GM18511 (cell line): ENCODE measurements at regions not wholly inside any gene's neighbourhood (a gene's known extent, or its start where the extent isn't known, plus 50 kb on each side); places are given as distances from the start of the nearest gene placed in this dataset.

ENCODE experiments used
- ATAC-seq: cut with Tn5 transposase; IDR thresholded peaks from one replicate; pipeline ENCODE4 v1.9.1; 2021; ENCODE audit warnings: mild to moderate bottlenecking, moderate library complexity; ENCODE audit not compliant: unreplicated experiment

DNA sequence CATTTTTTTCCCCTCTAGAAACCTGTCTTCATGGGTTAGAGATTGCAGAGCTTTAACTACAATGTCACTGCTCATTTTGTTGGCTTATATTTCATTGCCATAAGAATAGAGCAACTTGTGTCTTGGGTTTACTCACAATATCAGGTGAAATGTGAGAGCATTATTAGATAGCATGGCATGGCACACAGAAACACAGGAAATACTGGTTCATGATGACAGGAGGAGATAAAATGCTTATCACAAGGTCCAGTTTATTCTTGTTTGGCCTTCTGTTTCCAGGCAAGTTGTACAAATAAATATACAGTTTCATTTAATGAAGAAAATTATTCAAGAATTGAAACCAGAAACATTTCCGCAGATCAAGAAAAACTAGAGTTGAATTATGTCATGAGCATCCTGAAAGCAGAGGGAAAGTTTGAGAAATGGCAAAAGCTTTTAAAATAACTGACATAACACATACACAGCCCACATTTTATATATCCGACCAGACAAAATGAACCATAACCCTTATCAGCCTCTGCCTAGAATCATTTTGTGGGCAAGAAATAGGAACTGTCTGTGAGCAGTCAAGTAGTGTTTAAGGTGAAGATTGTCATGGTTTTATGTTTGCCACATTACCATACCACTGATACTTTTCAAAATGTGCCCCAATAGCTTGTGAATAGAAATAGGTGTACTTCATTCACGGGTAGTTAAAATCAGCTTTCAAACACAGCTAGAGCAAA, 297.9 kb upstream of the ARGLU1 start:
- ATAC-seq: no peak

DNA sequence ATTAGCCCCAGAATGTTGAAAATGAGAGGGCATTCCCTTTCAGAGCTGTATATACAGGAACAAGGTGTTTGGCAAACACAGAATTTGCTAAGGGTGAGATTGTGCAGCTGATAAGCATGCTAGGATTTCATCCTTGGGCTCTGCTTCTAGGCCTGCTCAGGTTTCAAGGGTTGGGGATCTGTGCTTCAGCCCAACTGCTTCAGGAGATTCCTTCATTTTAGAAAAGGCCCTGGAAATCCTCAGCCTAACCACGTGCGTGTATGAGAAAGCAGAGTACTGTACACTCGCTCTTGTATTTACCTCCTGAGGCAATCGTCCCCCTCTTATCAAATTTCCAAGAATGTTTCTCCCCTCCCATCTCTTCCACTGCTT, 291.6 kb upstream of the ARGLU1 start:
- no peak for ATAC-seq

DNA sequence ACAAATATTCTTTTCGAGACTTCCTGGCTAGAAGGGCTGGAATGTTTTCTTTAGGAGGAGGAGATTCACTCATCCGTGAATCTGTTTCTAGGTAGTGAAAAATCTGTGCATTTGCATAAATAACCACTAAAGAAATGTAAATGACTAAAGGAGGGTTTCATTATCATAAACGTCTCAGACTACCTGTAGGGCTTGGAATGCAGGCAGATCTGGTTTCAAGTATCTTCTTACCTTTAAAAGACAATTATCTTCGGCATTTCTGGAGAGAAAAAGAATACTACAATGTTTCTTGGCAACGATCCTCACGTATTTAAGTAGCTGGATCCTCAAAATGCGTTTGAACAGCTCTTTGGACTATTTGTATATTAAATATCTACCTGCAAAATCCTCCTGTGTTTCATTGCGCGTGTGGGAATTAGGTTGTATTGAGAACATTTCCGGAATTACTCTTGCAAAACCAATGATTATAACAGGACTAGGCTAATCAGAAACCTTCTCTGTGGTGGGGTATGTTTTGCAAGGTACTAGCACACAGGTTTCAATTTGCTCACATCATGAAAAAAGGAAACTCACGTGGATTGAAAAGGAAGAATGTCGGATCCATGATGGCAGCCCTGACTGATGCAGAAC, 291.1 kb upstream of the ARGLU1 start:
- ATAC-seq: no peak

DNA sequence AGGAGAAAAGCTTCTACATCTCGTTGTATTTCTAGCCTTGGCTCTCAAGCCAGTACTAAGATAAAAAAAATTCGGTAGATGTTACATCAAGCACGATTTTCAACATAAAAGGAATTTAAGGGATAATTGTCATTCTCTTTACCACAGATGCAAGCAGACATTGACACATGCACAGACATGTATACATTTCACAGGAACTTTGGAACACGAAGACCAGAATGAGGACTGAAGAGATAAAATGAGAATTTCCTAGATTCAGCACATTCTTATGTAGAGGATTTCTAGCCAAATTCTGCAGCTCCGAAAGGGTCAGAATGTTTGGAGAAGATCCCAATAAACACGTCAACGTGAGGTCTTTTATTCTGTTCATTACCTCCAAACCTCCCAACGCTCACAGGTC, 284.5 kb upstream of the ARGLU1 start:
- no peak for ATAC-seq

DNA sequence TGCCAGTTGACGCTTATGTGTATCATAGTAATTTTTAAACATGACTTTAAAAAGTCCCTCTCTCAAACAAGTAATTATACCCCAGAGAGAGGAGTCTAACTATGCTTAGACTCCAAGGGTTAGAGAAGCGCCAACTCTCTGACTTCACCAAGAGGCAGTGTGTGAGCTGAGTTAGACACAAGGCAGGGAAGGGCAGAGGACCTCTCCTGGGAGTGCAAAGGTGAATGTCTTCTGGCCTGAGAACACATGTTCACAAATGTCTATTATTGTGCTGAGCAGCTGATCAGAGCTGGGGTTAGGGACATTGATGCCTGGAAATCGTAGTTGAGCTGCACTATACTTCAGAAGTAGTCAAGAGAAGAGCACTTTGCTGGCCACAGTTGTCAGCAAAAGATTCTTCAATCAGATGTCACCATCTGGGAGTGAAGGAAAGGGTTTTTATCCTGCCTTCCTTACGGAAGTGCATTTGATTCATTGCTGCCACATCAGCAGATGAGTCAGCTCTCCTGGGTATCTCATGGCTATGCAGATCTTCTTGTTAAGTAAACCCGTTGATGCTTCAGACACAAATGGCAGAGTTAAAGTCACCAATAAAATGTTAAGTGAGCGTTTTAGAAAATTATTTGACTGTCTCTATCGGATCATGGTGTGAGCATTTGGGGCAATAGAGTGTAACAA, 283.2 kb upstream of the ARGLU1 start:
- ATAC-seq: no peak

DNA sequence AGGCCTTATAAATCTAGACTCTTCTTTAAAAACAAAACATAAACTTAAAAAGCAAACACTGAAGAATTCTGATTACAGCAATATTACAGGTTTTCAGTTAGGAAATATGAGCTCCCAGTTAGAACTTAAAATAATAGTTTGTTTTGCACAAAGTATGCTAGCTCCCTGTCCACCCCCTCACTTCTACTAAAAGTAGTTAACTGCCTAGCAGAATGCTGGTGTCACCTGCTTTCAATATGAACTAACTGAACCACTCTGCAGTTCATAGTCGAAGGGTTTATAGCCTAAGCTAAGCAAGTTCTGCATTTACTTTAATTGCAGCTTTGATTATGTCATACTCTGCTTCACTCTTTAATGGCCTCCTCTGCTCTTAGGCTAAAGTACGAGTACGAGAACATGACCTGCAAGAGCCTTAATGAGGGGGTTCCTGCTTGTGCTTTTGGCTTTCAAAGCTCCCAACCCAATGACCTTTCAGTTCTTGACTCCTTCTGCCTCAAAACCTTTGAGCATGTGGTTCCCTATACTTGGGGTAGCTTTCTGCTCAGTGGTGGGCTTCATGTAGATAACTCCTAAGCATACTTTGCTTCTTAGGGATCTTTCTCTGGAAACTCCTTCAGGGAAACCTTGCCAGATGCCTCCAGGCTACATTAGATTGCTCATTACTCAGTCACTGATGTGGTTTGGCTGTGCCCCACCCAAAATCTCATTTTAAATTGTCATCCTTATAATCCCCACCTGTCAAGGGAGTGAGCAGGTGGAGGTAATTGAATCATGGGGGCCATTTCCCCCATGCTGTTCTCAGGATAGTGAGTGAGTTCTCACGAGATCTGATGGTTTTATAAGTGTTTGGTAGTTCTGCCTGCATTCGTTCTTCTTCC, 278.9 kb upstream of the ARGLU1 start:
- no peak for ATAC-seq

DNA sequence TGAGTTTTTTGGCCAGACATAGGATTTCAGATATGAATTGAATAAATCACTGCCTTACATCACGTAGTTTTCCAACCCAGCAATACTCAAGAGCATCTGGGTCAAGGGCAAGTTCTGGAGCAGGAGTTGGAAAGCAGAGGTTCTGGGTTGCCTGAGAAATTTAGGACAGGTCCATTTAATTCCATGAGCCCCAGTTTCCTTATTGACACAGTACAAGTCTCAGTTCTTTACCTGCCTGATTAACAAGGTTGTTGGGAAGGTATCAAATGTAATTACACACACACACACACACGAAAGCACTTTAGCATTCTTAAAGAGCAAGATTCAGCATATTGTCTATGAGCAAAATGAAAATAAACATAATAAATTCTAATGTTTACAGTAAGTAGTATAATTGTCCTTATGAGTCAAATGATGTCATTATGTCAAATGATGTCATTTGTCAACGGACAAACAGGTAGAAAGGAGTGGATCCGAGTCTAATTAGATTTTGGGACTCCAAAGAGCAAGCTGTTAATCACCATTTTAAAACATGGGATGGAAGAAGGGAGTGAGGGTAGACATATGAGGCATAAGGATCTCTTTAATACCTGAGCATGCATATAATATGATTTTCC, 268.4 kb upstream of the ARGLU1 start:
- no peak for ATAC-seq

DNA sequence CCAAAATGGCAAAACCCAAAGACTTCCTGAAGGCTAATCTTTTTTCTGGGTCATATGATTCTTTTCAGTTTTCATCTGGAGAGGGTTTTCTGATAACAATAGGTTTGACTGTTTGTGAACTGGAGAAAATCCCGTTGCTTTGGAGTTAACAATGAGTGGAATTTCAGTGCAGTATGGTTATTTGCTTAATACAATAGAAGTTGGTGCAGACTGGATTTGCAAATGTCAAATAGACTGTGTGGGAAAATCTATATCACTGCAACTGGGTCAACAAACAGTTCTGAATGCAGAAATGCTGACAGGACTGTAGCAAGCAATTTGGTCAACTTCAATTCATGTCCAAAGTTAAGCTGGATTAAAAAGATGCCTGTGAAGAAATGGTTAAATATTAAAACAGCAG, 267.5 kb upstream of the ARGLU1 start:
- no peak for ATAC-seq

DNA sequence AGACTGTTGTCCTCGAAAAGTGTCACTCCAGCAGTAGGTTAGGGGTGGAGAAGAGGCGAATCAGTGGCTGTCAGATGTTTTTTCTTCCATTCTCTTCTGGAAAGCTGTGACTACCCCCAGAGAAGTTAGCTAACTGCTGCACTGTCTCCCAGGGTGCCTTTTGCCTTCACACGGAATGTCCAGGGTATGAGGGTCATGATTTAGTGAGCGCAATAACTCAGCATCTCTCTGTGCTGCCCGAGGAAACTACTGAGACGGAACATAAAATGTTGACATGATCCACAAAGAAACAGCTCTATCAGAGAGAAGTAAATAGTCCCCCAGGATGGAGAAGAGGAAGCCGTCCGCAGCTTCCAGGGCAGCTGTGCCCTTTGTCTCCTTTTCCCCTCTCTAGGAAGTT, 254.0 kb upstream of the ARGLU1 start:
- no peak for ATAC-seq

DNA sequence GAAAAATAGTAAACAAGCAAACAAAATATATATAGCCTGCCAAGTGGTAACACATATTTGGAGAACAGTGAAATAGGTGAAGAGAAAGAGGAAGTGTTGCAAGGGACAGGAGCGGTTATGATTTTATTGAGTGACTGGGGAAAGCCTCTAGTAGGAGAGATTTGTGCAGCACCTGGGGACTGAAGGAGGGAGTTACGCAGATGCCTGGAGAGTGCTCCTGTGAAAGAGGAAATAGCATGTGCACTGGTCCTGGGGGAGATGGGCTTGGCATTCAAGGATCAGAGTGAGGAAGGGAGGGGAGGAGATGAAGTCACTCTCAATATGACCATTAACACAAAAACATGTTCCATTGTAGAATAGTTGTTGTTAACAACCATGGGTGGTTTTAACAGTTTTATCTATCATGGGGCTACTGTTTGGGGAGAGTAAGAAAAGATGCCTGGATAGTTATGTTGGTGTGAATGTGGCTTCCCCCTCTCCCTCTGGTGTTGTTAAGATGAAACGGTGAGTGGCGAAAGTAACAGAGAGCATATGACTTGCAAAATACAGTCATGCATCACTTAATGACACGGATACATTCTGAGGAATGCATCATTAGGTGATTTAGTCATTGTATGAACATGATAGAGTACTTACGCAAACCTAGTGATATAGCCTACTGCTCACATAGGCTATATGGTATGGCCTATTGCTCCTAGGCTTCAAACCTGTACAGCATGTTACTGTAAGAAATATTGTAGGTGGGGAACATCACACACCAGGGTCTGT, 251.7 kb upstream of the ARGLU1 start:
- no peak for ATAC-seq

DNA sequence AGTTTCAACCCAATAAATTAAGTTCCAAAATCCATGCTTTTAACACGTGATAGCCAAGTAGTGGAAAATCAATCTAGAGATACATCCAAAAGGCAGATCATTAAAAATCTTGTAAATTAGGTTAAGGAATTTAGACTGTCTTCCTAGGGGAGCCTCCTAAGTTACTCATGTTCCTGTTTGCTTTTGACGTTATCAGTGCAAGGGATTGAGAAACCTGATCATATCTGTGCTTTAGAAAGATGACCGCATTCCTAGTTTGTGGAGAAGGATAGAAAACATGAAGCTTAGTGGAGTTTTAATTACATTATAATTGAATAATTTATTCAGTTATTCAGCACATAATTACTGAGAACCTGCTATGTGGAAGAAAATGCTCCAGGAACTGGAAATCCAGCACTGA, 251.0 kb upstream of the ARGLU1 start:
- no peak for ATAC-seq

DNA sequence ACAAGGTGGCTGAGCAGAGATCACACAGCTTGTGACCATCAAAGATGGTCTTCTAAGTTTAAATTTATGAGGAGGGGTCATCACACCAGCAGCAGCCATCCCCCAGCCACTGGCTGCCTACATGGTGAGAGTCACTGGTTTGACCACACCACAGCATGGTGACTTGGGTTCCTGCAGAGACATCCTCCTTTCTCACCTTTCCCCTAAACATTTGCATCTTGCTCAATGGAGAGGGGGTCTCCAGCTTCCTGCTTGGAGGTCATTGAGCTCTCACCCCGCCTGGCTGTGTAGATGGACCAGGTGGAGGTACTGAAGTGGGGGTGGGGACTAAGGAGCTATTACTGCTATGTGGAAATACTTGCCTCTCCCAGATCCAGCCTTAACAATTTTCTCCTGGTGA, 247.6 kb upstream of the ARGLU1 start:
- no peak for ATAC-seq

DNA sequence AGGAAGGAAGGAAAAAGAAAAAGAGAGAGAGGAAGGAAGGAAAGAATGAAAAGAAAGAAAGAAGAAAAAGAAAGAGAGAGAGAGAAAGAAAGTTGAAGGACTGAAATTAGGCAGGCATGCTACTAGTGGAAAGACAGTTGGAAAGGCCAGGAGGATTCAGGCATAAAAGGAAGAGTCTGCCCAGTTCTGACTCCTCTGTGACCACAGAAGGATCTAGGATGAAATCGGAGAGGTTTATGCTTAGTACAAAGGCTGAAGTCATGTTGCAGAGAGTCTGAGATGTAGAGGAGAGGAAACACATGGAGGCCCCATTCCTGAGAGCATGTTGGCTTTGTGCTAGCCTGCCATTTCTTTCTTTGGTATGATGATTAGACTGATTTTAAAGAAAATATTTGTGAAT, 246.5 kb upstream of the ARGLU1 start:
- ATAC-seq: no peak

DNA sequence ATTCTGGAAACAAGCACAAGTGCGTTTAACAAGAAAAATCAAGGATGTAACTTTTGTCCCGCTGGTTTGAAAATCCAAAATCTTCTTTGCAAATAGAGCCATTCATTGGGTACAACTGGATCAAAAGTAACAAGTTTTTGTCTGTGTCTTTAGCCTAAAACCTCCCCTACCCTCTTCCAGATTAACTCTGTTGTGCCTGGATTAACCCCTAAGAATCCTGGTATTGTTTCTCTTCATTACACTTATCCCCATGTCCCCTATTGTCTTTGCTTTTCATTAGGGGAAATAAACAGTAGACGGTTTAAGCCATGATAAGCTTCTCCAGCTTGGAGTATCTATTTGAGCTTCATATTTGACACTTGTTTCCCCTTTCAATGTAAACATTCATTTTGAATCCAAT, 242.1 kb upstream of the ARGLU1 start:
- ATAC-seq: no peak

DNA sequence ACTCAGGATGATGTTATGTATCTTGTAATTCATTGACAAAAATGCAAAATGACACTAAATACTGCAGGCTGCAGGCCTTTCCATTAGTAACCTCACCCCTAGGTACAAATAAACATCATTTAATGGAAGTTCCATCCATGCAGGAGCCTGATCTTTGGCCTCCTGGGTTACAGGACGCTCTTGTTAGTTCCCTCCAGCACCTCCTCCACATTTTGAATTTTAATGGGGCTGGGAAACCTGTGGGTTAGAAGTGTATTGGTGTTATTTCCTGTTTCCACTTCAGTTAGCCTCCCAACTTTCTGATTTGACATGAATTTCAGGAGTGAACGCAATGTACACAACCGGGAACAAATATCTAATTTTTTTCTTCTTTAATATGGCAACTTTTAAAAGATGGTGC, 237.1 kb upstream of the ARGLU1 start:
- ATAC-seq: no peak

DNA sequence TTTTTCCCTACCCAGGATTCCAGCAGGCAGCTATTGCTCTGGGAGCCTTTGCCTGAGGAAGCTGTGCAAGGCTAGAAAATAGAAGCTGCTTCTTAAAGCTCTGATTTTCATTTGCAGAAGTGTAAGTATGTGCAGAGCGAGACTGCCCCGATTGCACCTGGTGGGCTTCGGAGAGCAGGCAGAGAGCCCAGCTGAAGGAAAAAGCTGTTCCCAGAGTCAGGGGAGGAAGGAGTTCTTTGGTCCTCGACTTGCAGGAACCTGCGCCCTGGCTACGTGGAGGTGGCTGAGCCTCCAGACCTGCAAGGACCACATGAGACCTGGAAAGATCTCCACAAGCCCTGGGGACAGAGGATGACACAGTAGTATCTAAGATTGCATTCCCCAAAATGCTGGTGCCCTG, 235.0 kb upstream of the ARGLU1 start:
- ATAC-seq: no peak

DNA sequence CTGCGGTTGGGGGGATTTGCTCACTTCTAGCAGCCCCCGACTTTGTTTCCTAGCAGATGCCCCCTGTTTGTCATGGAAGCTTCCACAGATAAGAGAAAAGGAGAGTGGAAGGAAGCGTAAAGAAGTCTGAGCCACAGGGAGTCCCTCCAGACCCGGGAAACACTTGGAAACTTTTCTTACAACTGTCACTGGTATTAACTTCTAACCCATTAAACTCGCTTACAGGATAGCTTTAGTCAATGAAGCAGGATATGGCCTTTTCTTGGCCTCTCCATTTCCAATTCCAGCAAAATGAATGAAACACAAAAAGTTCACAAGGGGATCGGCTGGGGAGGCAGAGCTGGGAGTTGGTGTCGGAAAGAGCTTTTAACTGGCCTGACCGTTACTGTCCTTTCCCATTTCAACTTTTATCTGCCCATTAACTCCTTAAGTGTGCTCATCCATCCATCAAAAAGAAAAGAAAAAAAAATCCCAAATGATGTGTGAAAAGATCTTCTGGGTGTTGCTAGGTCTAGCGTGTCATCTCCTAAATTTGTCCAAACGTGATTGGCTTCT, 231.9 kb upstream of the ARGLU1 start:
- ATAC-seq: no peak

DNA sequence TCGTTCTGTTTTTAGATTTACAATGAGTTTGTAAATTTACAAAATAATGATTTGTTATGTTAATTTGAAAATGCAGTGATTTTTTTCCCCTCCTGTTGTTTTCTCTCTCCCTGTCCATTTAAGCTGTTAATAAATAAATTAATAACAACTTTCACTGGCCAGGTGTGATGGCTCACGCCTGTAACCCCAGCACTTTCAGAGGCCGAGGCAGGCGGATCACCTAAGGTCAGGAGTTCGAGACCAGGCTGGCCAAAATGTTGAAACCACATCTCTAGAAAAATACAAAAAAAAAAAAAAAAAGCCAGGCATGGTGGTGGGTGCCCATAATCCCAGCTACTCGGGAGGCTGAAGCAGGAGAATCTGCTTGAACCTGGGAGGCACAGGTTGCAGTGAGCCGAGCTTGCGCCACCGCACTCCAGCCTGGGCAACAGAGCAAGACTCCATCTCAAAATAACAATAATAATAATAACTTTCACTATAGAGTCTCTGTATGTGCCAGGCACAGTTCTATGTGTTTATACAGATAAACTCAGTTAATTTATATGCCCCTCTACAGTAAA, 229.2 kb upstream of the ARGLU1 start:
- ATAC-seq: no peak

DNA sequence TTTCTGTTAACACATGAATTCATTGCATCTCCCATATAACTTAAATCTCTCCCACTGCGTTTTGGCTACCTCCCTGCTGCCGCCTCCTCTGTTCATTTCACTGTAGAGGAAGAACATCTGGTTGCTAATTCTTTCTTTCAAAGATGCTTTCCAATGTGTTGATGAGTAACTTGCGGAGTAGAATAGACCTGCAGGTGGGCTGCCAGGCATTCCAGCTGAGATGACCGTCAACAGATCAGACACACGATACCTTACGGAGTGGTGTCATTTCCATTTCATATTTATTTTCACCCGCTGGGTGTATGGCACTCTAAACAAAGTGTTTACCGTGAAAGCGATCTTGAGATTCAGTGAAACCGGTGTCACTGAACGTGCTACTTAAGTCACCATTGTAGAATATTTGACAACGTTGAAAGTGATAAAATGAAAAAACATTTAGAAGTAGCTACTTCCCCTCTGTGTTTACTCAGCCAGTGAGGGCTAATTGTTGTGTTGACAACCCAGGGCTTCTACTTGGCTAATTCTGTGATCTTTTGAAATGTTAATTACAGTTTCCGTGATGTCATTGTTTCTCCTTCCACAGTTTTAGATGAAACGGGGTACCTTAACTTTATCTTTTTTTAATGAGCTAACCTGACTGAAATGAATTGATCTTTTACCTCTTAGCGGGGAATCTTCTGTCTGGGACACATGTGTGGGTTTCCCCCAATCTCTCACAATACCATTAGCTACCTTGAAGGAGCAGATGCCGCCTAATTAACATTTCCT, 228.5 kb upstream of the ARGLU1 start:
- no peak for ATAC-seq
